ENCODE measurements at regions not wholly inside any gene's neighbourhood (a gene's known extent, or its start where the extent isn't known, plus 50 kb on each side); places are given as distances from the start of the nearest gene placed in this dataset.

GRCh38 chr5:144042156-144042555 is 128.3 kb downstream of the YIPF5 start:
- Histone ChIP-seq H3K79me2 (ENCODE audit: insufficient read depth, low read length) (no peaks in the 10 kb centered on the region), H3K27ac (ENCODE audit: extremely low read length, insufficient read depth, low read length) (no peak overlapping the region), H4K20me1 (ENCODE audit: insufficient read depth, low read length) (no peaks in the 10 kb centered on the region), H3K36me3 (replicated peaks in 1 of 2; ENCODE audit: control insufficient read depth in 1 of 2, insufficient read depth in 2 of 2, low read length in 2 of 2) (no peaks in the 10 kb centered on the region), H3K4me2 (ENCODE audit: low read depth, low read length) (no peak overlapping the region), H3K4me3 (replicated peaks in 1 of 3; ENCODE audit: insufficient read depth in 1 of 3, low read depth in 2 of 3, low read length in 3 of 3) (no peak overlapping the region), H3K27me3 (ENCODE audit: control insufficient read depth in 1 of 2, insufficient read depth in 2 of 2, low read length in 2 of 2) (peaks cover 0 to 15% of the 10 kb centered on the region in 2 experiments; a peak in 1 of 5 replicates), H3K4me1 (ENCODE audit: insufficient read depth, low read length) (no peaks in the 10 kb centered on the region), H2AFZ (ENCODE audit: low read length) (no peak overlapping the region), H3K9me3 (ENCODE audit: low read length) (no peaks in the 10 kb centered on the region), H3K9ac (ENCODE audit: insufficient read depth, low read depth, low read length) (no peak overlapping the region)
- BruUV-seq (replicated peaks), result no TSS peak
- ATAC-seq (no peak), DNase-seq (ENCODE audit: low spot score) (no peak), FAIRE-seq (no peak)
- 0% methylated on average over 5 of the region's 7 CpGs for WGBS (ENCODE audit: low lambda C conversion rate)
- intact Hi-C loops (cut with micrococcal nuclease; ENCODE audit: unreplicated experiment) (no loop called here), in situ Hi-C loops (cut with HindIII; ENCODE audit: extremely low pct_ligation_motif_present, low pct_unique_long_range_greater_than_20kb) (no loop called here)
- ChIA-PET POLR2A (no interaction called here), CTCF (ENCODE audit: low intra/inter-chr PET ratio, low total read pairs) (no interaction called here)
- TF ChIP-seq ZNF337 (CRISPR knock-in tag; IDR thresholded peaks at IDR 0.05; ENCODE audit: borderline replicate concordance, low read depth) (no peak), SETDB1 (CRISPR knock-in tag; IDR thresholded peaks at IDR 0.05; ENCODE audit: borderline replicate concordance) (no peak), THRA (CRISPR knock-in tag; IDR thresholded peaks at IDR 0.05; ENCODE audit: borderline replicate concordance) (no peak), ZFX (CRISPR knock-in tag; IDR thresholded peaks at IDR 0.05; ENCODE audit: low read depth) (no peak), CBX2 (IDR thresholded peaks at IDR 0.05; ENCODE audit: low read depth, low read length) (no peak), CBX2 (CRISPR knock-in tag; IDR thresholded peaks at IDR 0.05; ENCODE audit: low read depth) (no peak), ZNF652 (CRISPR knock-in tag; IDR thresholded peaks at IDR 0.05; ENCODE audit: borderline replicate concordance, low read depth) (no peak), KDM3A (CRISPR knock-in tag; IDR thresholded peaks at IDR 0.05; ENCODE audit: low read depth) (no peak), SRSF1 (optimal IDR thresholded peaks at IDR 0.05; ENCODE audit: low read depth, low read length) (no peak), NR2F6 (IDR thresholded peaks at IDR 0.05) (no peak), NR2F6 (CRISPR knock-in tag; IDR thresholded peaks at IDR 0.05) (no peak), DDIT3 (CRISPR knock-in tag; IDR thresholded peaks at IDR 0.05) (no peak), ZNF251 (CRISPR knock-in tag; IDR thresholded peaks at IDR 0.05) (no peak), ZNF646 (CRISPR knock-in tag; IDR thresholded peaks at IDR 0.05) (no peak), ZNF121 (CRISPR knock-in tag; IDR thresholded peaks at IDR 0.05) (no peak), ZNF709 (CRISPR knock-in tag; IDR thresholded peaks at IDR 0.05) (no peak), ELK4 (CRISPR knock-in tag; IDR thresholded peaks at IDR 0.05; ENCODE audit: borderline replicate concordance) (no peak)

Measured in HepG2 (cell line).